GM18907 (cell line): ENCODE measurements at regions not wholly inside any gene's neighbourhood (a gene's known extent, or its start where the extent isn't known, plus 50 kb on each side); places are given as distances from the start of the nearest gene placed in this dataset.
"Not testable (repeated sequence)": the region's sequence is repeated elsewhere in the genome, so short reads cannot be mapped to it uniquely, and the experiment has no call there.

Experiments
- ATAC-seq: cut with Tn5 transposase; IDR thresholded peaks from one replicate; pipeline ENCODE4 v1.9.1; 2021; ENCODE audit warnings: mild to moderate bottlenecking, moderate library complexity; ENCODE audit not compliant: unreplicated experiment

DNA sequence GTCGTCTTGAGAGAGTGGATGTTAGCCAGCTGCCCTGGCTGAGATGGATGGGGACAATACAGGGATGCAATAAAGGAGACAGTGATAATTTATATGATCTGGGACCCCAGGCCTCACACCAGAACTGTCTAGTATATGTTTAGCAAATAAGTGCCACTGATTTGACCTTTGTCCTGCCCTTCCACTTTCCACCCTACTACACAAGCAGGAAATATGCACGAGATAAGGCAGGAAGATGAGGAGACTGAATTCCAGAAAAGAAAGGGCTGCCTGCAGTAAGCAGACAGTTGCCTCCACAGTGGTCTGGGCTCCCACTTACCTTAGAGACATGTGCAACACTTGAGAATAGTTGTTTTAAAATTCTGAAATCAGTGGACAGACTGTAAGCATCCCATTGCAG is 80.2 kb upstream of the ZNF91 start:
- no peak for ATAC-seq

DNA sequence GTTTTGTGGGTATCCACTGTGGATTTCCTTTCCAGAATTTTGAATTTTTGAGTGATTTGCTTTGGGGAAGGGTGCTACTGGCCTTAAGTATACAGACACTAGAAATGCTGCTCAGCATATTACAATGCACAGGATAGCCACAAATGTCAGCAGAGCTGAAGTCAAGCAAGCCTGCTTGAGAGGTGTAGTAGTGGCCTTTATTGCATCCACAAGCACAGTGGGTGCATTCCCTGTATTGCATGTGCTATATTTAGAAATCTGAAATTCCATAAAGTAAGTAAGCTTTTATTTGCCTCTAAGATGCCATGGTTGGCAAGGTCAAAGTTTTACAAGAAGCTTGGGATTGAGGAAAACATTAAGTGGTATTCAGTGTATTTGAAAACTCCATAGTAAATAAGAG is 79.5 kb upstream of the ZNF91 start:
- ATAC-seq: no peak

DNA sequence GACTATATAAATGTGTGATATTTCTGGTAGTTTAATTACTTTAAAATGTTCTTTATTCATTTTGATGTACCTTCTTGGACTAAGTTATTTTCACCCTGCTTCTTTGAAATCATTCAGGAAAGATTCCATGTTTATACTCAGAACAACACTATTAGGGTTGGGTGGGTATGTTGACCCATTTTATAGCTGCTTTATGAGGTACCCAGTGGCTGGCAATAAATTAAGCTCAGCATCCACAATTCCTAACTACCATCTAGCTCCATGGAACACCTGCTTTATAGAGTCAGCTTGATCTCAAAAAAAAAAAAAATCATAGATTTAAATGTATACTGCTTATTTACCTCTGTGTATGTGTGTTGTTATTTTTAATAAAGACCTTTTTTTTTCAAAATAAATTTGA is 78.9 kb upstream of the ZNF91 start:
- ATAC-seq: no peak

DNA sequence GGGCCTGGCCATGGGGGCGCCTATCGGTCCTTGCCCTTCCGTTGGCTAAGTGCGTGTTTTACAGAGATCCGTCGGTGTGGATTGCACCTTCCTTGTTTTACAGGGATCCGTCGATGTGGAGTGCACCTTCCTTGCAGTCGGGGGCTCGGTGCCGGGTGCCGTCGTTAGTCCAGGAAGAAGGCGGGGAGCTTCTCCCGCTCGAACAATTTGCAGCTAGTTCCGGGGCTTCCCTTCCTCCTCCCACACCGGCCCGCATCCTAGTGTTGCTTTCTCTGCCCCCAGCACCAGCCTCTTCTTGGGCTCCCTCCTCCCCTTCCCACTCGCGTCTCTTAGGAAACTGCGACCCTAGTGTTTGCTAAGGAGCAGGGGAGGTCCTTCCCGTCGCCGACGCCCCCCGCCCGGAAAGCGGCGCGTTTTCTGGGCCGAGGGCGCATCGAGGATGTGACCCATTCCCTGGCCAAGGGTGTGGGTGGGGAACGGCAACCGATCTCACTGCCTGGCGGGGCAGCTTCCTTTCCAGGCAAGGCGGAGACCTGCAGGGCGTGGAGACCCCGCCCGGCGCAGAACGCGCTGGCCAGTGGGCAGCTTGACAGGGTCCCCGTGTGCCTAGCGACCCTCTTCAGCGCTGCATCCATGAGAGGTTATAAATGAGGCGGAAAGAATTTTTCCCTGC is 75.7 kb upstream of the ZNF91 start:
- ATAC-seq: no peak

DNA sequence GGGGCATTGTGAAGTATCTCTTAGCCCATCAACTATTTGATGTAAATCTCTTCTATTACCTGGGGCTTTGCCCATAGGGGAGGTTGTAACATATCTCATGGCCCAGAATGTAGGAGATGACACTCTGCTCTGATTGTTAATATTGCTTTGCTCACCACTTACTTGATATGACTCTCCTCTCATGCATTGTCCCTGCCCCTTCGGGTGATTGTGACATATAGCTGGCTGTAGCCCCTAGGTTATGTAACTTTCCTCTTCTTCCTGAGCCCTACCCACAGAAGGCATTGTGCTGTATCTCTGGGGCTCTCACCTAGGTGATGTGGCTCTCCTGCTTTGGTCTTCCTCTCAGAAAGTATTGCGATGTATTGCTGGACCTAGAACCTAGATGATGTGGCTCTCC is 69.1 kb upstream of the ZNF91 start:
- ATAC-seq: not testable (repeated sequence)

DNA sequence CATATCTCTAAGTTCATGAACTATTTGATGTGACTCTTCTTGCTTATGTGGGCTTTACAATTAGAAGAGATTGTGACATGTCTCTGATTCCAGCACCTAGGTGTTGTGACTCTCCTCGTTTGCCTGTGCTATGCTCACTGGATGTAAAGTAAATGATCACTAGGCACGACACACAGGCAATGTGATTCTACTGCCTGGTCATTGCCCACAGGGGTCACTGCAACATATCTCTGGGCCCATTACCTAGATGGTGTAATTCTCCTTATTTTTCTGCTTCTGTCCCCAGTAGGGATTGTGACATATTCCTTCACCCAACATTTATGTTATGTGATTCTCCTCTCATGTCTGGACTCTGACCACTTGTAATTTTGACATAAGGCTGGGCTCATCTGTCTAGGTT is 65.8 kb upstream of the ZNF91 start:
- no peak for ATAC-seq

DNA sequence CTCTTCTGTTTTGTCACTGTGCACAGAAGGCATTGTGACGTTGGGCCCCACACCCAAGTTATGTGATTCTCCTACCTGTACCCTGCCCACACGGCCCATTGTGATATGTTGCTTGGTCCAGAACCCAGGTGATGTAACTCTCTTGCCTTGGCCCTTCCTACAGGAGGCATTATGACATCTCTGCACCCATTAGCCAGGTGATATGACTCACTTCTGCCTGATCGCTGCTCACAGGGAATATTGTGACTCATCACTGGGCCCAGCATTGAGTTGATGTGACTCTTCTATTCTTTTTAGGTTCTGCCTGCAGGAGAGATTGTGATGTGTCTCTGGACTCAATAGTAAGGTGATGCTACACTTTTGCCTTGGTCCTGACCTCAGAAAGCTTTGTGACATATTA is 65.4 kb upstream of the ZNF91 start:
- ATAC-seq: no peak
